Lung microvascular endothelial cell (primary cell): ENCODE measurements at regions not wholly inside any gene's neighbourhood (a gene's known extent, or its start where the extent isn't known, plus 50 kb on each side); places are given as distances from the start of the nearest gene placed in this dataset.

Source experiments
- DNase-seq, 2 donors: peaks; one replicate each; pipeline versions ENCODE4 v3.0.0 to v3.0.0-alpha.2; 2010; ENCODE audit warnings: low read depth in 2 of 2

GRCh38 chr2:12167525-12168317 lies 421.3 kb downstream of the LPIN1 start:
- DNase-seq, result no peak

DNA sequence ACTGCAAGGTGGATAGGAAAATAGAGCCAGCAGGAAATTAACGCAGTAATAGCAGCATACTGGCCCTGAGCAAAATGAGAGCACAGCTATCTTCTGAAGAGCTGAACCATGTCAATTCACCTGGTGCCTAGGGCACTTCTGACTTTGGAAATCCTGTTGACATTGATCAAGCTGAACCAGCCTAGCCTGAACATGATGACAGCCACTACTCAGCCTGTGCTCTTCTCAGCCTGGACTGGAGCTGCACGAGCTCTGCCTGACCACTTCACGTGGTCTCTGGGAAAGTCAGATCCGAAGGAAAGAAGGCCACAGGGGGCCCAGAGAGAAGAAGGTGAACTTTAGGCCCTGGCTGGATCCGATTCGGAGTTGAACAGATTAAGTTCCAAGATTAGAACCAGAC lies 421.9 kb downstream of the LPIN1 start:
- DNase-seq, result no peak

GRCh38 chr2:12168791-12169388 lies 422.5 kb downstream of the LPIN1 start:
- peak; percentile 40 to 99 for DNase-seq

GRCh38 chr2:12169721-12170120 lies 423.3 kb downstream of the LPIN1 start:
- DNase-seq, result peak; percentile 77 to 99

- no peak for DNase-seq
Observed at GRCh38 chr2:12170121-12170520, 423.7 kb downstream of the LPIN1 start.

DNA sequence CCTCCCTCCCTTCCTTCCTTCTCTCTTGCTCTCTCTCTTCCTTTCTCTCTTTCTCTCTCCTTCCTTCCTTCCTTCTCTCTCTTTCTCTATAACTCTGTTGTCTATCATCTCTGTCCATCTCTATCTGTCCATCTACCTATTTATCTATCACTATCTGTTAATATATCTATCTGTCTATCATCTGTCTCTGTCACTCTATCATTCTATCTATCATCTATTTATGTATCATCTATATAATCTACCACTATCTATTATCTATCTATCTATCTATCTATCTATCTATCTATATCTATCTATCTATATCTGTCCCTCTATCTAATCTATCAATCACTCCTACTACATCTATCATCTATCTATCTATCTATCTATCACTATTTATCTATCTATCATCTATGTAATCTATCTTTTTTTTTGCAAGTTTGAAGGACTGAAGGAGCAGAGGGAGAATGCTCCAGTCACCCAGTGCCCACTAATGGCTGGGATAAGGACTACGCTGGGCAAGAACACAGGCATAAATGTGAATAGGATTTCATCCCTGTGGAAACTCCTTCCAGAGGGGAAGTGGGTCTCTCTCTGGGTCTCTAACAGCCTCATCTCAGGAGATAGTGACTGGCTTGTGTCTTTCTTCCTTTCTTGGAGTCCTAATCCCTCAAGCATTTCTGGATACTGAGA lies 427.0 kb downstream of the LPIN1 start:
- peak; percentile 28 to 33 for DNase-seq

- no peak for DNase-seq
Observed at GRCh38 chr2:12173943-12174340, 427.5 kb downstream of the LPIN1 start.

- DNase-seq, result no peak
Observed at GRCh38 chr2:12175323-12175722, 428.9 kb downstream of the LPIN1 start.

- peak; percentile 35 to 90 for DNase-seq
Observed at GRCh38 chr2:12176623-12177454, 430.4 kb downstream of the LPIN1 start.

GRCh38 chr2:12177455-12178288 lies 431.2 kb downstream of the LPIN1 start:
- DNase-seq, result peak; percentile 46 to 73

DNA sequence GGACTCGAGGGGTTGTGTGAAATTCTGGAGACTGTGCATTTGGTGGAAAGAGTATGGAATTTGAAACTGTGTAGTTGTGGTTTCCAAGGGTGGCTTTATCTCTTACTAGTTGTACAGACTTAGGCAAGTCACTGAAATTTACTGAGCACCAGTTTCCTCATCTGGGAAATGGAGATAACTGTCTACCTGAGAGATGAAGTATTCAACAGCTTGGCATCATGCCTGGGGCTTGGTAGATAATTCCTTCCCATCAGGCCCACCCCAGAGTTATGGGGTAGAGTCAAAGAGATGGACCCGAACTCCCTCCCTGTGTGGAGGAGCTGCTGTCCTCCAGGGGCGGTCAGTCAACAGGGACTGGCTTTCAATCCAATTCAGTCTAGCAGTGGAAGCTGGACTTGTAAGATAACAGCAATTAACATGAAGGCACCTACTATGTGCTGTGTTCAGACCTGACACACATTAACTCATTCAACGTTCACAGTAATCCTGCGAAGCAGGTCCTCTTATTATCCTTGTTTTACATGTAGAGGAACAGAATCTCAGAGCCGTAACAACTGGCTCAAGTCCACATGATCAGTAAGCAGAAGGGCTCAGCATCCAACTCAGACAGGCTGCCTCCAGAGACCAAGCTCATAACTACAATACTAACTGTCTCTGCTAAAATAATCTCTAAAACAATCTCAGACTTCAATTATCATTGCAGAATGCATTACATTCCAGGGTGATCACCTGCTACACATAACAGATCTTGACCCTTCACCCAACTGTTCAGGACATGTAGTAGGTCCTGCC lies 432.1 kb downstream of the LPIN1 start:
- DNase-seq, result no peak

DNA sequence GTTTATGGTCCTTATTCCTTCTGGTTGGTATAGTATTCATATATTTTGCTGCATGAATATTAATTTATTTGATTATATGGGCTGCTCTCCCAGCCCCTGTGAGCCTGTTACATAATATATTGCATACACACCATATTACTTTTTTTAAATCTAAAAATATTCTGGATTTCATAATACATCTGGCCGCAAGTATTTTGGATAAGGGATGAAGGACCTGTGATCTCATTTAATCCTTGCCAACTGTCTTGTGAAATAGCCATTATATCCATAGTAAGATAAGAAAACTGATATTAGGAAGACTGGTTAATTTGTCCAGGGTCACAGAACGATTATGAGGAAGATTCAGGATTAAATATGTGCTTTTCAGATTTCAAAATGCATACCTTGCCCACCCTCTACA lies 433.6 kb downstream of the LPIN1 start:
- DNase-seq, result no peak

DNA sequence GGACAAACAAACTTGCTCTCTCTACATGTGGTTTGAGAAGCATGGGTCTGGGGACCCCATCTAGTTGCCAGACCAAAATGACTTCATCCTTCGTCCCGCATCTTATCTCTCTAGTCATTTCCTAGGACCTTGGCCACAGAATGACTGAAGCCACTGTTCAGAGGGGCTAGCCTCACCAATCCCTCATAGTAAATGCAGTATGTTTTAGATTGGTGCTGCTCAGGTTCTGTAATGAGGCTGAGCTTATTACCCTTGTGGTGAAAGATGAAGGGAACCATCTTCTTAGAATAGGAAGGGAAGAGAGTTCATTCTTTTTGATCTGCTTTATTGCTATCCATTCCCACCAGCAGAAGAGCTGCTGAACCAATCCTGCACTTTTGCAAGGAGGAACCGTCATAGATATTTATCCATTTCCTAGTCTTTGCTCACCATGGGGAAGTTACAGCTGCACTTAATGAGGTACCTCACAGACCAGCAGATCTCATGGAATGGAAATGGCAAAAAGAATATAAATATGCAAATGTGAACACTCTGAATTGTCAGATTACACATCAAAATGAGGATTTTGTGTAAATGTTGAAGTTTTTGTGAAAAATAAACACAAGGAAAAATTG lies 436.7 kb downstream of the LPIN1 start:
- DNase-seq, result no peak

DNA sequence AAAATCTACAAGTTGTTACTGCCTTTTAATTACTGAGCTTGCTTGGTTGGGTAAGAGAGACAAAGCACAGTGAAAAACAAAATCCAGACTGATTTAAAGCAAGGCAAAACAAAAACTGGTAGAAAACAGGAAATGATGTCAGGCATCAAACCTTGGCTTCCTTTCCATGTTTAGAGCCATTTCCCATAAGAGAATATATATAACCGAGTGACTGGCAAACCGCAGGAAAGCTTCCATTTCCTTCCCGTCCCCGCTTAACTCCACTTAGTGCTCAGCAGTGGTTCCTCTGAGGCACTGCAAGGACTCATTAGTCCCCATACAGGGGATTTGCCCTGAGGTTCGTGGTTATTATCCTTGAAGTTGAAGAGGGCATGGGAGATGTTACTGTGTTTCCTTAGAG lies 446.3 kb downstream of the LPIN1 start:
- peak; percentile 47 to 89 for DNase-seq

GRCh38 chr2:12194968-12195367 lies 448.5 kb downstream of the LPIN1 start:
- no peak for DNase-seq

GRCh38 chr2:12196495-12196894 lies 450.1 kb downstream of the LPIN1 start:
- DNase-seq, result no peak

GRCh38 chr2:12197133-12197532 lies 450.7 kb downstream of the LPIN1 start:
- DNase-seq, result no peak

DNA sequence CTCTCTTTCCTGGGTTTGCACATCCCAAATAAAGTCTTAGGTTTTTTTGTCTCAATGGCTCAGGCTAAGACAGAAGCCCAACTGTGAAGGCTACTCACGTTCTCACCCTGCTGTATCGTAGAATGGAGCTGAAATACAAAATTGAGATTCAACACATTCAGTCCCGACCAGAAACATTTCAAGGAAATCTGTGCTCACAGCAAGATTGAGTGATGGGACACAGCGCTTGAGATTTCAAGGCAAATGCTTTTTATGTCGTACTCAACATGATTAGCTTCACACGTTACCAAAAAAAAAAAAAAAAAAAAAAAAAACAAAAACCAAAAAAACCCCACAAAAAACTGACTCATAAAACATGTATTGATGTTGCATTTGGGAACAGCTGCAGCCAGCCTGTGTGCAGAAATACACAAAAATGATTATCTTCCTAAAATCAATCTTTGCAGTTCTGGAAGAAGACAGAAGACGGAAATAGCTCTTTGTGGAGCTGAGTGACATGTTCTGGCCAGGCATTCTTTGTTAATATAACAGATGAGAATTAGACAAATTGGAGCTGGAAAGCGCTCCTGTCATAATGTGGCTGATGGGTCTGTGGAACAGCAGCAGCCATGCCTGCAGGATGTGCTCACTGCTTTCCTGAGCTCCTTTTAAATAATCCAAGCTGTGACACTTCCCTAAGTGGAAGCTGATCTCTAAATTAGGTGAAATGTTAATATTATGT lies 453.2 kb downstream of the LPIN1 start:
- DNase-seq, result peak in 1 of 2 donors; percentile 36

- no peak for DNase-seq
Observed at GRCh38 chr2:12201369-12201768, 454.9 kb downstream of the LPIN1 start.
